Peyer's patch (tissue), 4 donors: ENCODE measurements at regions not wholly inside any gene's neighbourhood (a gene's known extent, or its start where the extent isn't known, plus 50 kb on each side); places are given as distances from the start of the nearest gene placed in this dataset.

ENCODE experiments used
- CTCF ChIP-seq, 6 experiments: fragments of 450-650 bp in 4 of 6; fragments of 200-600 bp in 2 of 6; sonication (generic) in 1 of 6; IDR thresholded peaks; one replicate each; pipeline ENCODE4 v1.5.1; 2017 to 2019; ENCODE audit warnings: antibody characterized with exemption in 6 of 6, mild to moderate bottlenecking in 3 of 6, moderate library complexity in 1 of 6
- POLR2A ChIP-seq, 2 donors: fragments of 450-650 bp; IDR thresholded peaks; one replicate each; pipeline ENCODE4 v1.5.1; 2017; ENCODE audit warnings: antibody characterized with exemption in 2 of 2, mild to moderate bottlenecking in 2 of 2, moderate library complexity in 2 of 2

GRCh38 chr2:2827761-2828221, 496.7 kb upstream of the MYT1L start:
- TF ChIP-seq POLR2A (IDR thresholded peaks at IDR 0.05) (no peak), CTCF (IDR thresholded peaks at IDR 0.05) (no peak)
